Ecto neural progenitor cell (in vitro differentiated cells): ENCODE measurements at regions not wholly inside any gene's neighbourhood (a gene's known extent, or its start where the extent isn't known, plus 50 kb on each side); places are given as distances from the start of the nearest gene placed in this dataset.

Source experiments
- DNase-seq: peaks from one replicate; pipeline ENCODE4 v3.0.0-alpha.2; 2018; ENCODE audit warnings: low spot score

DNA sequence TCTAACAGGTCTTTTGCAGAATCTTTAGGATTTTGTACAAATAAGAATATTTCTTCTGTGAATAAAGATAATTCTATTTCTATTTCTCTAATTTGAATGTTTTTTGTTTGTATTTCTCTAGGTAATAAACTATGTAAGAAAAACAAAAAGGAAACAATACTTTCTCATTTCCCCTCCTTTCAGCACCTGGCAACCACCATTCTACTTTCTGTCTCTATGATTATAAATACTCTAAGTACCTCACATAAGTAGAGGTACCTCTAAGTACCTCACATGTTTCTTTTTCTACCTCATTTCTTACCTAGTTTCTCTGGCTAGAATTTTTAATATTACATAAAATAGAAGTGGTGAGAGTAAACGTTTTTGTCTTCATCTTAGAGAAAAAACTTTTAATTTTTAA is 550.0 kb downstream of the EPHA5 start:
- no peak for DNase-seq

DNA sequence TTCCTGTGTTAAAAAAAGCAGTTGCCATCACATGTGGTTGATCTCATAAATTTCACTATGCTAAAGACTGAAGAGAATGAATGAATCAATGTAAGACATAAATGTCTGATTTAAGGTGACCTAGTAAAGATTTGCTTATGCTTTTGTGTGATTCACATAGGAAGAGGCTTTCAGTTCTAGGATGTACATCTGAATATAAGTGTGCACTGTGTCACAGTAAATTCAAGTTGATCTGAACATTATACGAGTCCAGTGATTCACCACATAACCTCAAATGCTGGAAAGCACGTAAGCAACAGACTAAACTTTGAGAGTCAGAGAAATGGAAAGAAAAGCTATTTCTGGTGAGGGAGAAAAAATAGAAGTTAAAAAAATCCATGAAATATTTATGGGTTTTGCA is 567.9 kb downstream of the EPHA5 start:
- DNase-seq = no peak

DNA sequence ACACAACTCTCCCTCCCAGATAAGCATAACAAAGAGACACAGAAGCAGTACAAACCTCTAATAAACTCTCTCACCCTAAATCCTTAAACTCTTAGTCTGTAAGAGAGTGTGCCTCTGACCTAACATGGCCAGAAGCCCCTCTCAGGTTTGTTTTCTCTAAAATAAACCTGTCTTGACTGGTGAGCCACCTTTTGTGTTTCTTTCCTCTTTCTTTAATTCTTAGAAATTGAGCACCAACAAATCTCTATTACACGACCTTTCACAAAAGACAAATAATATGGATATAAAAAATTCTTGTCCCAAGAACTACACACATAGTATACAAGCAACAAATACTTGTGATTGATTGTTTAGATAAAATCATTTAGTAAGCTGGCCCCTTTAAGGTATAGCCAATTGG is 573.7 kb downstream of the EPHA5 start:
- no peak for DNase-seq

DNA sequence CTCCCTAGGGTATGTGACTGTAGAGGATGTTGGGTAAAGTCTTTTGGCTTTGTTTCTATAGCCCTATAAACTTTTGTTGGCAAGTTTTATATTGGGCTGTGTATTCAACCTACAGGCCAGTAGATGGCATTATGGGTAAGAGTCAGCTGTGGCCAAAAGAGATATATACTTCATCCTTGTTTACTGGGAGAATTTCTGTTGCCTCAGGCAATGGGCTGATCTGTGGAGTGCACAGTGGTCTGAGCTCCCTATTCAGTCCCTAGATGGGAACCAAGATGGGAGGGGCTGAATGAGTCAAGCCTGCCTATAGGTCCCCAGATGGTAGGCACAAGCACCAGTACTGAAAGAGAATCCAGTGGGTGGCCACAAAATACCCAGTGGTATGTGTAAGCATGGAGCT is 580.6 kb downstream of the EPHA5 start:
- no peak for DNase-seq

DNA sequence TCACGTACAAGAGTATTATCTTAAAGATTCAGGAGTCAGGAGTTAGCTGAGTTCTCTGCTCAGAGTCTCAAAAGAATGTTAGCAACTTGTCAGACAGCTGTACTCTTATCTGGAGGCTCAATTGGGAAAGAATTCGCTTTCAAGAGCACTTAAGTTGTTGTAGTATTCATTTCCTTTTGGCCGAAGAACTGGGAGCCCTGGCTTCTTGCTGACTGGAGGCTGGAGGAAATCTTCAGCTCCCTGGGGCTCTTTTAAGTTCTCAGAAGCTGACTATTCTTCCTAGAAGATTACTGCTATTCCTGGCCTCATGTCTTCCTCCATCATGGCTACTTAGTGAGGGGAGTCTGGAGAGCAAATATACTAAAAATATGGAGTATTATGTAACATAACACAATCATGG is 587.2 kb downstream of the EPHA5 start:
- no peak for DNase-seq

DNA sequence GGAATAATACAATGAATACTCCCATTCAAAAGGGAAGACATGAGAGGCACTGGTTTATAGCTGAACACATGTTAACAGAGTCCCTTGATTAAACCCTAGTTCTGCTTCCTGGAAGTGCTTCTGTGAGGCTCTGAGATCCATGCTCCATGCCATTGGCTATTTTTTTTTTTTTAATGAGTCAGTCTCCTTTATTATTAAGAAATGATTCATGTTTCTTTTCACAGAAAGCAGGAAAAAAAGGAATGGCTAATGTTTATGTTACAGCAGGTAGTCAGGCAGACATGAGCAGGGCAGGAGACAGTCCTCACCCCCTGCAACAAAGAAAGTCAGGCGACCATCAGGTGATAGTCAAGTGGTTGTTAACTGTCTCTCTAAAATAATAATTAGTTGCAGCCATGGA is 598.7 kb downstream of the EPHA5 start:
- no peak for DNase-seq

DNA sequence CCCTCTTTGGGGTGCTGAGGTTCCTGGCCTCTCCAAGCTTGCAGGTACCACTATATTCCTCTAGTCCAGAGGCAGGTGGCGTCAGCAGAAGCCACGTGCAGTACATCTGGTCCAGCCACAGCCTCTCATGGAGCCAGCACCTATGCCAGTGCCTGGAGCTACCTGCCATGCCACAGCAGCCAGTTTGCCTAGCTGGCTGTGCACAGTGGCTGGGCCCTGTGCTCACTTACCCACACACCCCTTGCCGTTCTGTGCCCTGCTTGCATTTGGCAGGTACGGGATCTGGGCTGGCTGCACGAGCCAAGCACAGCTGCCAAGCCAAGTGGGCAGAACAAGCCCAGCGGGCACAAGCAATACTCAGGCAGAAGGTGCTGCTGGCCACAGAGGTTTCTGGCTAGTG is 601.1 kb downstream of the EPHA5 start:
- DNase-seq = no peak

DNA sequence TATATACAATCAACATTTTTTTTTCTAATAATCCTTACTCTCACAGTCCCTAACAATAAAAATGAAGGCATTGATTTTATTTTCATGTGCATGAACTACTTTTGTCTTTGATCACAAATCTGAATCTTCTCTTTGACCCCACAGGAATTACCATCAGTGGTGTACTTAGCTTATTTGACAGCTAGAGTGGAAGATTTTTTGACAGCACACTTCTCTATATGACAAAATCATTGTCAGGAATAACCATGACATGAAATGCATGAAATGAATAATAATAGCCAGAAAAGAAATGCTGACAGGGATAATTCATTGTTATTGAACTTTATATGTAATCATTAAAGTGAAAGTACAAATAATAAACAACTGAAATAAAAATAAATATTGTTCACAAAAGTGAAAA is 604.2 kb downstream of the EPHA5 start:
- DNase-seq = no peak

DNA sequence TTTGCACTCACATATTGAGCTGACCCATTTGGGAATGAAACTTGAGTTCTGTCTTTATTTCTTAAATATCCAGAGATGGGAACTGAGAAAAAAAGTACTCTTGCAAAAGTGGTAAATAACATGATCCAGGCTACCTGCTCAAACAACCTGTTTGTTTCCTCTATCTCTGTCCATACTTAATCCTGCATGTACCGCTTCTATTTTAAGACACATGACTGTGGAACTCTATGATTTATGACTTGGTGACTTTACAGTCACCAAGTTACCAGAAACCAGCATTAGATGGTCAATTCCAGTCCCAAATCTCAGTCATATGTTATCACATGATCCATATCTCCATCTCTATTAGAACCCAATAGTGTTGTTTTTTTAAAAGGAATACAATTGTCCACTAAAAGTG is 606.7 kb downstream of the EPHA5 start:
- DNase-seq = no peak

DNA sequence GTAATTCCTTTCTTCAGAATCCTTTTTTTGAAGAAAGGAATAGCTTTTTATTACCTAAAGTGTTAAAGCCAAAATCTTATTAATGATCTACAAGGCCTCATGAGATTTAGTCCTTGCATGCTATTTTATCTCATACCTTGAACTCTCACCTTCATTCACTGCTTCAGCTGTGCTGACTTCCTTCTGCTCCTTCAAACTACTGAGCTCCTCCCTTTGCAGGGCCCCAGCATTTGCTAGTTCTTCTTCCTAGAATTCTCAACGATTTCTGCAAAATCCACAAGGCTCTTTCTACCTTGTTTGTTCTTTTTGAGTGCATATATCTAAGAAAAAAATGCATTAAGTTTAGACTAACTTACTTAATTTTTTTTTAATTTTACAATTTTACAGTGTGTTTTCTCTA is 619.5 kb downstream of the EPHA5 start:
- DNase-seq = no peak

DNA sequence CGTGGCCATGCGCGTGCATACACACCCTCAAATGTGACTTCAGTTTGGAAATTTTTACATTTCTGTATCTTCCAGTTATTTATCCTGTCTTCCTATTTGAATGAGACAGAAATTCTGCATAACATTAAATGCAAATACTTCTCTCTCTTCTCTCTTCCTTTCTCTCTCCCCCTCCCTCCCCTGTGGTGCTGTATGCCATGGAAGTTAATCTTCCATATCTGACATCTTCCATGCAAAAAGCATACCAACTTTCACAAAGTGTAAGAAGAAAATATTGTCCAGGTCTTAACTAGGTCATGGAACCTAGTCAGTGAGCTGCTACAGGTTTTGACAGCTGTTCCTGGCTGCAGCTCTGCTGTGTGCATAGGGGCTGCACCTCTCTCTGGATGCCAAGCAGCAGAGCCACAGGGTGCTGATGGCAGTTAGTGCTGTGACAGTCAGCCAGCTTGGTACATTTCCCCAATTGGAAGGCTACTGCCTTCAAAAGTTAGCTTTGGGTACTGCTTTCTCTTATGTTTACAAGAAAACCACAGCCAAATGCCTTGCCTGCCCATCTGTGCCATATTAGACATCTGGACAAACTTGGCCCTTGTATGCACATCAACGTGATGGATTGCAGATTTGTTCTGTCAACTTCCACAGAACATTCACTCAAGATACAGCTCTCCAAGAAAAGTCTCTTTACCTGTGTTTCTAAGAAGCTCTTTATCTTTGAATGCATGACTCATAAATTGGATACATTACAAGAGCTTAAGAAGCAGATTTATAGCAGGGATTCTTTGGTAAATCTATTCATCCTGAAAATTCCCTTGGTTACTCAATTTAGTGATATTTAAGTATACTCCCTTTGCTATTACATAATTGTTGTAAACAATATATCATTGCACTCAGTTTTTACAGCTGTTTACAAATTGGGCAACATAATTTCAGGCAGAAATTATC is 623.8 kb downstream of the EPHA5 start:
- DNase-seq = no peak

DNA sequence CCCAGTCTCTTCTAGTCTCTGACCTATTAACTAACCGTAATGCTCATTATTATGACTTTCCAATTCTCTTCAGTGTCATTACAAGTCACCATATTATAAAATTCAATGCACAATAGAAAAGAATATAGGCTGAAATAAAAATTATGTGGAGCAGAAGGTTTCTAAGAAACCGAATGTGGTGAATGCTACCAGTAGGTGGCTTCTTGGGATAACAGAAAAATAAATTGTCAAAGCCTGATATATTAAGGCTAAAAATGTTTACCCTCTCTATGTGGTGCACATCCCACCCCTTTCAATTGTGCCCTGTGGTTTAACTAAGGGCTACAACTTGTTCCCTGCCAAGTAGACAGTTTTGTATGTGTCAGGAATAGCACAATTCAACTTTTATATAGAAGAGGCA is 624.6 kb upstream of the TECRL start:
- DNase-seq = no peak

DNA sequence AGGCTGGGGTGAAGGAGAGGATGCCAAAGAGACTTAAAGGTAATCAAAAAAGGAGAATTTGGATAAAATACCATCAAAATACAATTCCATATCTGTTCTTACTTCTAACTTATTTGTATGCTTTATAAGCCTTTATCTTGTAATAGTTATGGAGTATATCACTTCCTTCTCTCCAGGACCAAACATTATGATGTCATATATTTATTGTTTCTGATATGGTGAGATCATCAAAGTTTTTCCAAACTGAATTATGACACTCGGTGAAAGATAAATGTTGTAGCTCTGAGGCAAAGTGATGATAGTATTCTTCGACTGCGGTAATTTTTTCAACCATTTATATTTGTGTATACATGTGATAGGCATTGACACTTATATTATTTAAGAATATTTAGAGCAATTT is 619.3 kb upstream of the TECRL start:
- no peak for DNase-seq

DNA sequence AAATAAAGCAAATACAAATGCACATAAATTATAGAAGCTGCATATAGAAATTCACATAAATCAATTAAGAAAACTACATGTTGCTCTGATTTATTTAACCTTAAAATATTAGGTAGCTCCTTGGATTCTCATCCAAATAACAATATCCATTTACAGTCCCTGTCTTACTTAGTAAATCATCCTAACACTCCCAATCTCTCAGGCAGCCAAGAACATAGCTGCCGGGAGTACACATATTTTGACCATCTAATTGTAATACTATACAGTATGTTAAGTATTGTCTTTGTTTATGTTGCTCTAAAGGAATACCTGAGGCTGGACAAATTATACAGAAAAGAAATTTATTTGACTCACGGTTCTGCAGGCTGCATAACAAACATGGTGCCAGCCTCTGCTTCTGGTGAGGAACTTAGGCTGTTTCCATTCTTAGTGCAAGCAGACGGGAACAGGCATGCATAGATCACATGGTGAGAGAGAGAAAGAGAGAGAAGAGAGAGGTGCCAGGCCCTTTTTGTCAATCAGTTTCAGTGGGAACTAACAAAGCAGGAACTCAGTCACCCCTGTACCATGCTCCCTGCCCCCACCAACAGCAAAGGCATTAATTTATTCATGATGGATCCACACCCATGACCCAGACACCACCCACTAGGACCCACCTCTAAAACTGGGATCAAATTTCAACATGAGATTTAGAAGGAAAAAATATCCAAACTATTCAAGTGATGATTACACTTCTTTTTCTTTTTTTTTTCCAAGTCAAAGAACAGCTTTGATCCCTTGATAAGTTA is 614.8 kb upstream of the TECRL start:
- no peak for DNase-seq

DNA sequence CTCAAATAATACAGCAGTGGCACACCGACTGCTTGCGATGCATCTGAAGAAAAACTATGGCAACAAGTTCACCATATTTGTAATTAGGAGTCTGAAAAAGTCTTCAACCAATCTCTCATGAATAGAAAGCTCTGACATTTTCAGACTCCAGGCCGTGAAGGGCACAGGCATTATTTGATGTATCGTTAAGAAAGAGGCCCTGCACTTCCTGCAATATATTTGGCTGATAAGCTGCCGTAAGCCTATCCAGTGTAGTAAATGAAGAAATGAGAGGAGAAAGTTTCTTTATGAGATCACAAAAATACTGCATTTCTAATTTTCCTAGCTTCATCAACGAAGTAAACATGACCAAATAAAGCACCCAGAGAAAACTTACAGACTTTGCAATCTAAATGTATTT is 613.8 kb upstream of the TECRL start:
- DNase-seq = no peak

DNA sequence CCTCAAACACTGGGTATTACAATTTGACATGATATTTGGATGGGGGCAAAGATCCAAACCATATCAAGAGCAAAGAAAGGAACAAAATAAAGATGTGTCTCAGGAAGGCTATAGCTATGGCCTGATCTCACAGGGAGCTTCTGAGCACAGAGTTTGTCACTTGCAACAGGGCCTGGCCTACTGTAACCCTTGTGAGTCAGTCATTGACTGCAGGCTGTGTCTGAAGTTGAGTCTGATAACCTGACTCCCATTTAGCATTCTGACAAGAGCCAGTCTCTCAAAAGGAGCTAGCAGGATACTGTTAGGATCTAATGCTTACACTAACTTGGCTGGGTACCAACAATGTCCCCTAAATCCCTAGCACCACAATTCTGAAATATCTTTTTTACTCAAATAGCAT is 612.5 kb upstream of the TECRL start:
- DNase-seq = no peak

DNA sequence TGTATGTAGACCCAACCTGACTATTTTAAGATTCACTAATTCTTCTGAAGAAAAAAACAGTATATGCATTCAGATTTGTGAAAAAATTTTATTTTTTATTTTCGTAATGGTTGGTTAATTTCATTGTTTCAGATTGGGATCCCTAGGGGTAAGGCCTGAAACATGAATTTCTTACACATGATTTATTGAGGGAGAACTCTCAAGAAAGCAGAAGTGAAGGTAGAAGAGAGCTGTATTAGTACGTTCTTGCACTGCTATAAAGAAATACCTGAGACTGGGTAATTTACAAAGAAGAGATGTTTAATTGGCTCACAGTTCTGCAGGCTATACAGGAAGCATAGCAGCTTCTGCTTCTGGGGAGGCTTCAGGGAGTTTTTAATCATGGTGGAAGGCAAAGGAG is 611.9 kb upstream of the TECRL start:
- no peak for DNase-seq

DNA sequence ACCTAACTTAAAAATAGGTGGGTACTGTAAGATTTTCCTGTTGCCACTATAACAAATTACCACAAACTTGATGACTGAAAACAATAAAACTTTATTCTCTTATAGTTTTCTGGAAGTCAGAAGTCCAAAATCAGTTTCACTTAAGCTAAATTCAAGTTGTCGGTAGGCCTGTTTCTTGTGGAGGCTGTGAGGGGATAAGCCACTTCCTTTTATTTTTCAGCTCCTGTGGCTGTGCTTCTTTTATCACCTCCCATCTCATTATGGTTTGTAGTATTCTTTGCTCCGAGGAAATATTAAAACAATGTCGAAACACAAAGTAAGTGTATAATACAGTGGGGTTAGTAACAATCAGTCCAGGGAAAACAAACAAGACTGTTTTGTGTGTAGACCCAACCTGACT is 610.5 kb upstream of the TECRL start:
- no peak for DNase-seq

DNA sequence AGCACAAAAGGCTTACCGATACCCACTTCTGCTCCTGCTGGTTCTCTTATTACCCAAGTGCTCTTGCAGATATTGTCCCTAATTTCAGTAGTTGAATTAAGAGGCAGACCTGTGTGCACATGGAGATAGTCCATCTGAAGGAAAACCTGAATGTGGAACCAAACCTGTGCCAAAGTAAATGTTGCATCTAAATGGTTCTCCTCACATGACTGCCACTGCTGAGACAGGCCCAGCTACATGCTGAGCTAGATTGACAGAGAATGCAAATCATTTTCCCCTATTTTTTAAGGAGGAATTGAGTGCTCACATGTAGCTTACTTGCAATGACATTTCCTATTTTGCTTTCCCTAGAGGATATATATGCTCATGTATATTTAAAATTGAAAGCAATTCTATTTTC is 609.1 kb upstream of the TECRL start:
- no peak for DNase-seq

DNA sequence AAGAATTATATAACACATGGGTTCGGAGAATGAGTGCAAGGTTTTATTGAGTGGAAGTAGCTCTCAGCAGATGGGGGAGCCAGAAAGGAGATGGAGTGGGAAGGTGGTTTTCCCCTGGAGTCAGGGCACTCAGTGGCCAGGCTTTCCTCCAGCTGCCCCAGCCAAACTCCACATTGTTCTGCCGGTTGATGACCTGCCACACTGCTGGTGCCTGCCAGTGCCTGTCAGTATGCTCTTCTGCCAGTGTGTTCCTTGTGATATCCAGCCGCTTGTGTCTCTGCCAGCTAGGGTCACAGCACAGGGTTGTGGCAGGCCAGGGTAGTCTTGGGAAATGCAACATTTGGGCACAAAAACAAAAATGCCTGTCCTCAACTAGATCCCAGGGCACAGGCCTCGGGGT is 604.8 kb upstream of the TECRL start:
- DNase-seq = no peak

DNA sequence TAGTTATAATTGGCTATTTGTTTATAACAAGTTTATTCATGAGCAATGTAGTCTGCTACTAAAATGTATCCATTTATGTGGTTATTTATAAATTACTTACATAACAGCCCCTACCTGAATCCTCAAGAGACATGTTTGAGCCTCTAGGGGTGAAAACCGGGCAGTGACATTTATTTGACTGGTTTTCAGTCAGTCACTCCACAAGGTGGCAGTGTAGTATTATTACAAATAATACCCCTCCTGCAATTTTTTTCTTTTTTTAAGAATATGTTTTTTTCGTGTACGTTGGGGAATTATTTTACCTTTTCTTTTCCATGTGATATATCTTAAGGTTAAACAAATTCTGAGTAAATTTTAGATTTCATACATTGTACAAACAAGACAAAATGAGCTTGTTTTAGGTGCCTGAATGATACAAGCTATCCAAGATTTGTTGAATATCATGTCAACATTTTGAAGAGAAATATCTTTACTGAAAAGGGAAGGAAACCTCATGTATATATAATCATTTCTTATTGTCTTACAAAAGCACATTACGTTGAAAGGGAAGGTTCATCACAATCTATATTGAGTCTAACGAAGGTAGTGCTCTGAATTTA is 598.7 kb upstream of the TECRL start:
- no peak for DNase-seq

DNA sequence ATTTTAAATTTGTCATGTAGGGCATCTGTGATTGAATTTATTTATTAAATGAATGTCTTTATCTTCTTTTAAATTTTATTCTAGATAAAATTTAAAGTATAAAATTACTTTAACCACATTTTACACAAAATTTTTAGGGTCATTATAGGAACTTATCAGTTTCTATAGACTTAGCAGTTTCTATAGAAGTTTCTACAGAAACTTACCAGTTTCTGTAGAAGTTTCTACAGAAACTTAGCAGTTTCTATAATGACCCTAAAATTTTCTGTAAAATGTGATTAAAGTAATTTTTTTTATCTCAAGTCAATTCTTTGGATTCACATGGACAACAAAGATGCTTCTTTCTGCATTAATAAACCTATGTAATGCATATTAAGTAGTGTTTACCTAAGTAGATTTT is 565.9 kb upstream of the TECRL start:
- DNase-seq = no peak

DNA sequence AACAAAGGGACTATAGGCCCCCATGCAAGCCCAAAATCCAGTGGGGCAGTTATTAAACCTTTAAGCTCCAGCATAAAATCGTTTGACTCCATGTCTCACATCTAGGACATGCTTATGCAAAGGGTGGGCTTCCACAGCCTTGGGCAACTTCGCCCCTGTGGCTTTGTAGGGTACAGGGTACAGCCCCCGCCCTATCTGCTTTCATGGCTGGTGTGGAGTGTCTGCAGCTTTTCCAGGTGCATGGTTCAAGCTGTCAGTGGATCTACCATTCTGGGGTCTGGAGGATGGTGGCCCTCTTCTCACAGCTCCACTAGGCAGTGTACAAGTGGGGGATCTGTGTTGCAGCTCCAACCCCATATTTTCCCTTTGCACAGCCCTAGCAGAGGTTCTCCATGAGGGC is 559.8 kb upstream of the TECRL start:
- DNase-seq = no peak
